CD4-positive, CD25-positive, alpha-beta regulatory T cell (primary cell): ENCODE measurements at regions not wholly inside any gene's neighbourhood (a gene's known extent, or its start where the extent isn't known, plus 50 kb on each side); places are given as distances from the start of the nearest gene placed in this dataset.

Experiments
- ATAC-seq, 2 donors: fragments of 150-1000 bp; cut with Tn5 transposase; one replicate each; pipeline ENCODE4 v1.10.0; 2021; ENCODE audit warnings: low read depth in 2 of 2, moderate number of reproducible peaks in 2 of 2, moderate library complexity in 1 of 2
- DNase-seq, 3 donors: peaks; one replicate each; pipeline versions ENCODE4 v3.0.0 to v3.0.0-alpha.2; 2012 to 2022; ENCODE audit warnings: mixed read lengths in 1 of 3
- H3K27ac ChIP-seq: one replicate; pipeline ENCODE4 v1.7.0; 2013; ENCODE audit warnings: mild to moderate bottlenecking, low read length; ENCODE audit not compliant: insufficient read depth, poor library complexity, severe bottlenecking
- H3K27me3 ChIP-seq: one replicate; pipeline ENCODE4 v1.7.0; 2013; ENCODE audit warnings: low read length; ENCODE audit not compliant: control insufficient read depth, insufficient read depth
- H3K36me3 ChIP-seq: one replicate; pipeline ENCODE4 v1.7.0; 2013; ENCODE audit warnings: mild to moderate bottlenecking, low read length, moderate library complexity; ENCODE audit not compliant: control insufficient read depth, insufficient read depth
- H3K4me1 ChIP-seq: 2 replicates; pipeline ENCODE4 v1.7.0; 2013; ENCODE audit warnings: mild to moderate bottlenecking, low read length; ENCODE audit not compliant: insufficient read depth, control insufficient read depth, poor library complexity, severe bottlenecking
- H3K4me3 ChIP-seq: one replicate; pipeline ENCODE4 v1.7.0; 2013; ENCODE audit warnings: low read depth, mild to moderate bottlenecking, low read length, moderate library complexity
- H3K9me3 ChIP-seq, 2 experiments: 1 replicate in 1 of 2; 2 replicates in 1 of 2; pipeline ENCODE4 v1.7.0; 2013; ENCODE audit warnings: low read length in 2 of 2, mild to moderate bottlenecking in 1 of 2, moderate library complexity in 1 of 2; ENCODE audit not compliant: control insufficient read depth in 2 of 2
- H3K27ac Mint-ChIP-seq, 3 donors: one replicate each; pipeline ENCODE4 v1.8.0; 2020 to 2022; ENCODE audit warnings: mild to moderate bottlenecking in 3 of 3, mixed read lengths in 3 of 3, moderate library complexity in 2 of 3
- H3K27me3 Mint-ChIP-seq: one replicate; pipeline ENCODE4 v1.8.0; 2022; ENCODE audit warnings: mild to moderate bottlenecking, mixed read lengths
- H3K36me3 Mint-ChIP-seq: one replicate; pipeline ENCODE4 v1.8.0; 2020; ENCODE audit warnings: mixed read lengths
- H3K4me1 Mint-ChIP-seq, 4 donors: one replicate each; pipeline ENCODE4 v1.8.0; 2020 to 2022; ENCODE audit warnings: mixed read lengths in 4 of 4, mild to moderate bottlenecking in 1 of 4
- H3K4me3 Mint-ChIP-seq, 4 donors: one replicate each; pipeline ENCODE4 v1.8.0; 2020 to 2022; ENCODE audit warnings: mild to moderate bottlenecking in 4 of 4, mixed read lengths in 4 of 4, moderate library complexity in 3 of 4
- H3K9me3 Mint-ChIP-seq, 7 donors: one replicate each; pipeline ENCODE4 v1.8.0; 2020 to 2022; ENCODE audit warnings: mixed read lengths in 7 of 7, mild to moderate bottlenecking in 3 of 7, moderate library complexity in 2 of 7

GRCh38 chr7:3119963-3120362, 76.3 kb upstream of the CARD11 start:
- Mint-ChIP-seq H3K9me3 (peaks cover 0 to 19% (median 6%) of the 10 kb centered on the region in 7 donors), H3K27me3 (peaks cover 20% of the 10 kb centered on the region), H3K27ac (no peak overlapping the region), H3K4me1 (peaks cover 4 to 39% (median 9%) of the 10 kb centered on the region in 4 donors), H3K4me3 (peak overlapping the region in 2 of 4 donors; percentile 58 to 92), H3K36me3 (peaks cover 3% of the 10 kb centered on the region)
- Histone ChIP-seq H3K9me3 (no peaks in the 10 kb centered on the region), H3K27me3 (no peaks in the 10 kb centered on the region), H3K27ac (no peak overlapping the region), H3K4me3 (no peak overlapping the region), H3K4me1 (peaks cover 15% of the 10 kb centered on the region), H3K36me3 (no peaks in the 10 kb centered on the region)
- no peak for DNase-seq
- no peak for ATAC-seq

GRCh38 chr7:3120513-3120912, 76.8 kb upstream of the CARD11 start:
- peak in 2 of 3 donors; percentile 47 to 87 for DNase-seq
- Histone ChIP-seq H3K4me1 (peaks cover 15% of the 10 kb centered on the region), H3K9me3 (no peaks in the 10 kb centered on the region), H3K4me3 (peak overlapping the region; percentile 49), H3K36me3 (no peaks in the 10 kb centered on the region), H3K27ac (peak overlapping the region; percentile 25), H3K27me3 (no peaks in the 10 kb centered on the region)
- Mint-ChIP-seq H3K27ac (peak overlapping the region in 1 of 3 donors; percentile 22), H3K9me3 (peaks cover 0 to 19% (median 6%) of the 10 kb centered on the region in 7 donors), H3K27me3 (peaks cover 18% of the 10 kb centered on the region), H3K4me1 (peaks cover 3 to 37% (median 8%) of the 10 kb centered on the region in 4 donors), H3K36me3 (peaks cover 3% of the 10 kb centered on the region), H3K4me3 (peak overlapping the region in 3 of 4 donors; percentile 42 to 92 (median 58))
- peak in 1 of 2 donors; percentile 56 for ATAC-seq

GRCh38 chr7:3128857-3129490, 85.3 kb upstream of the CARD11 start:
- Histone ChIP-seq H3K9me3 (no peaks in the 10 kb centered on the region), H3K36me3 (no peaks in the 10 kb centered on the region), H3K27ac (no peak overlapping the region), H3K4me3 (no peak overlapping the region), H3K27me3 (no peaks in the 10 kb centered on the region), H3K4me1 (no peaks in the 10 kb centered on the region)
- no peak overlapping the region for H3K4me3 Mint-ChIP-seq
- DNase-seq: no peak
- no peaks in the 10 kb centered on the region for H3K4me1 Mint-ChIP-seq
- ATAC-seq: no peak
- H3K9me3 Mint-ChIP-seq: peaks cover 0 to 5% (median 2%) of the 10 kb centered on the region in 7 donors
- peaks cover 4% of the 10 kb centered on the region for H3K27me3 Mint-ChIP-seq
- no peak overlapping the region for H3K27ac Mint-ChIP-seq
- H3K36me3 Mint-ChIP-seq: no peaks in the 10 kb centered on the region

- H3K36me3 ChIP-seq: no peaks in the 10 kb centered on the region
Measured at GRCh38 chr7:3133811-3134385, 90.2 kb upstream of the CARD11 start.

GRCh38 chr7:3134745-3135144, 91.1 kb upstream of the CARD11 start:
- no peaks in the 10 kb centered on the region for H3K4me1 Mint-ChIP-seq

More at GRCh38 chr7:3133811-3134385, 90.2 kb upstream of the CARD11 start:
- Histone ChIP-seq H3K4me1 (no peaks in the 10 kb centered on the region), H3K9me3 (no peaks in the 10 kb centered on the region), H3K27ac (no peak overlapping the region), H3K4me3 (no peak overlapping the region), H3K27me3 (no peaks in the 10 kb centered on the region)
- peaks cover 4% of the 10 kb centered on the region for H3K27me3 Mint-ChIP-seq
- H3K9me3 Mint-ChIP-seq: peaks cover 0 to 4% (median 2%) of the 10 kb centered on the region in 7 donors
- H3K4me1 Mint-ChIP-seq: no peaks in the 10 kb centered on the region
- DNase-seq (no peak), ATAC-seq (no peak)
- no peaks in the 10 kb centered on the region for H3K36me3 Mint-ChIP-seq
- no peak overlapping the region for H3K27ac Mint-ChIP-seq
- no peak overlapping the region for H3K4me3 Mint-ChIP-seq

GRCh38 chr7:3135626-3136025, 92.0 kb upstream of the CARD11 start:
- peaks cover 6% of the 10 kb centered on the region for H3K27me3 Mint-ChIP-seq
- Histone ChIP-seq H3K36me3 (no peaks in the 10 kb centered on the region), H3K9me3 (no peaks in the 10 kb centered on the region), H3K27ac (no peak overlapping the region), H3K4me3 (no peak overlapping the region), H3K4me1 (no peaks in the 10 kb centered on the region), H3K27me3 (no peaks in the 10 kb centered on the region)
- H3K9me3 Mint-ChIP-seq: peaks cover 0 to 4% (median 0%) of the 10 kb centered on the region in 7 donors
- no peak for ATAC-seq
- H3K27ac Mint-ChIP-seq: no peak overlapping the region
- DNase-seq: no peak
- H3K36me3 Mint-ChIP-seq: no peaks in the 10 kb centered on the region
- no peak overlapping the region for H3K4me3 Mint-ChIP-seq
- H3K4me1 Mint-ChIP-seq: no peaks in the 10 kb centered on the region

More at GRCh38 chr7:3134745-3135144, 91.1 kb upstream of the CARD11 start:
- no peak overlapping the region for H3K27ac ChIP-seq
- DNase-seq (no peak), ATAC-seq (no peak)
- no peaks in the 10 kb centered on the region for H3K36me3 ChIP-seq
- H3K4me3 ChIP-seq: no peak overlapping the region
- Mint-ChIP-seq H3K36me3 (no peaks in the 10 kb centered on the region), H3K27me3 (peaks cover 4% of the 10 kb centered on the region), H3K27ac (no peak overlapping the region), H3K4me3 (no peak overlapping the region), H3K9me3 (peaks cover 0 to 4% (median 0%) of the 10 kb centered on the region in 7 donors)
- no peaks in the 10 kb centered on the region for H3K4me1 ChIP-seq
- H3K27me3 ChIP-seq: no peaks in the 10 kb centered on the region
- no peaks in the 10 kb centered on the region for H3K9me3 ChIP-seq

GRCh38 chr7:3138206-3138605, 94.5 kb upstream of the CARD11 start:
- no peak for DNase-seq
- Histone ChIP-seq H3K27ac (no peak overlapping the region), H3K9me3 (no peaks in the 10 kb centered on the region), H3K4me1 (no peaks in the 10 kb centered on the region), H3K27me3 (no peaks in the 10 kb centered on the region), H3K4me3 (no peak overlapping the region), H3K36me3 (no peaks in the 10 kb centered on the region)
- no peak for ATAC-seq
- peaks cover 6% of the 10 kb centered on the region for H3K27me3 Mint-ChIP-seq
- H3K9me3 Mint-ChIP-seq: no peaks in the 10 kb centered on the region
- no peaks in the 10 kb centered on the region for H3K36me3 Mint-ChIP-seq
- no peaks in the 10 kb centered on the region for H3K4me1 Mint-ChIP-seq
- no peak overlapping the region for H3K4me3 Mint-ChIP-seq
- H3K27ac Mint-ChIP-seq: no peak overlapping the region

GRCh38 chr7:3138997-3139396, 95.3 kb upstream of the CARD11 start:
- Mint-ChIP-seq H3K27ac (no peak overlapping the region), H3K4me3 (no peak overlapping the region), H3K27me3 (peaks cover 6% of the 10 kb centered on the region), H3K9me3 (no peaks in the 10 kb centered on the region), H3K4me1 (no peaks in the 10 kb centered on the region), H3K36me3 (no peaks in the 10 kb centered on the region)
- no peak overlapping the region for H3K27ac ChIP-seq
- no peaks in the 10 kb centered on the region for H3K4me1 ChIP-seq
- no peaks in the 10 kb centered on the region for H3K27me3 ChIP-seq
- DNase-seq (no peak), ATAC-seq (no peak)
- no peaks in the 10 kb centered on the region for H3K36me3 ChIP-seq
- no peaks in the 10 kb centered on the region for H3K9me3 ChIP-seq
- H3K4me3 ChIP-seq: no peak overlapping the region
